Activated naive CD8-positive, alpha-beta T cell treated with anti-CD3 and anti-CD28 coated beads, Interleukin-2, amount 50 U/mL, for 24 hours (primary cell): ENCODE measurements at regions not wholly inside any gene's neighbourhood (a gene's known extent, or its start where the extent isn't known, plus 50 kb on each side); places are given as distances from the start of the nearest gene placed in this dataset.
"Not testable (repeated sequence)": the region's sequence is repeated elsewhere in the genome, so short reads cannot be mapped to it uniquely, and the experiment has no call there.

Source experiments
- ATAC-seq: fragments of 150-1000 bp; cut with Tn5 transposase; one replicate; pipeline ENCODE4 v1.10.0; 2021
- DNase-seq: peaks from one replicate; pipeline ENCODE4 v3.0.0; 2021
- H3K27ac Mint-ChIP-seq: one replicate; pipeline ENCODE4 v1.8.0; 2021; ENCODE audit warnings: mild to moderate bottlenecking, mixed read lengths
- H3K27me3 Mint-ChIP-seq: one replicate; pipeline ENCODE4 v1.8.0; 2021; ENCODE audit warnings: mixed read lengths
- H3K36me3 Mint-ChIP-seq: one replicate; pipeline ENCODE4 v1.8.0; 2021; ENCODE audit warnings: low read depth, mixed read lengths
- H3K4me1 Mint-ChIP-seq: one replicate; pipeline ENCODE4 v1.8.0; 2021; ENCODE audit warnings: mixed read lengths
- H3K4me3 Mint-ChIP-seq: one replicate; pipeline ENCODE4 v1.8.0; 2021; ENCODE audit warnings: mild to moderate bottlenecking, moderate library complexity, mixed read lengths
- H3K9me3 Mint-ChIP-seq: one replicate; pipeline ENCODE4 v1.8.0; 2021; ENCODE audit warnings: mixed read lengths

GRCh38 chr7:121620953-121621606 lies 225.0 kb upstream of the FAM3C start:
- ATAC-seq, result no peak
- H3K27me3 Mint-ChIP-seq, result no peaks in the 10 kb centered on the region
- H3K36me3 Mint-ChIP-seq, result no peaks in the 10 kb centered on the region
- no peak for DNase-seq
- no peak overlapping the region for H3K27ac Mint-ChIP-seq
- H3K4me1 Mint-ChIP-seq, result no peaks in the 10 kb centered on the region
- no peak overlapping the region for H3K4me3 Mint-ChIP-seq
- no peaks in the 10 kb centered on the region for H3K9me3 Mint-ChIP-seq

GRCh38 chr7:121620206-121620605 lies 224.1 kb upstream of the FAM3C start:
- no peaks in the 10 kb centered on the region for H3K27me3 Mint-ChIP-seq
- no peak overlapping the region for H3K4me3 Mint-ChIP-seq
- H3K4me1 Mint-ChIP-seq, result no peaks in the 10 kb centered on the region

GRCh38 chr7:121618182-121618581 lies 222.1 kb upstream of the FAM3C start:
- no peak overlapping the region for H3K27ac Mint-ChIP-seq
- no peak overlapping the region for H3K4me3 Mint-ChIP-seq

More at GRCh38 chr7:121620206-121620605, 224.1 kb upstream of the FAM3C start:
- no peak for ATAC-seq
- no peak overlapping the region for H3K27ac Mint-ChIP-seq
- DNase-seq, result no peak
- no peaks in the 10 kb centered on the region for H3K36me3 Mint-ChIP-seq
- H3K9me3 Mint-ChIP-seq, result no peaks in the 10 kb centered on the region

DNA sequence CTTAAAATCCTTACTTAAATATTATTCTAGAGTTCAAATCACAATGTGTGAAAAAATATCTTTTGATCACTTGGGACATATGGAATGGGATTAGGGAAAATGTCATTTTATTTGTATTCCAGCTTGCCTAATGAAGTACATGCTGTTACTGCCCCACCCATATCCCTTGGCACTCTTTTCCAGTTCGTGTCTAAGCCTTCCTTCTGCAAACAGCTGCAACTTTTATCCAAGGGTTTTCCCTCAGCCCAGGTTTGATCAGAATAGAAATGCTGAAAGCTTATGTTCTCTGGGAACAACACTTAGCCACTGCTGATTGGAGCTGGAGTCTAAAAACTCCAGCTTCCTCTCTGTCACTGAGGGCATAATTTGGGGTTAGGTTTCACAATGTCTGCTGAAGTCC lies 214.1 kb upstream of the FAM3C start:
- H3K4me1 Mint-ChIP-seq, result no peaks in the 10 kb centered on the region
- H3K27me3 Mint-ChIP-seq, result no peaks in the 10 kb centered on the region
- H3K36me3 Mint-ChIP-seq, result no peaks in the 10 kb centered on the region
- DNase-seq (no peak), ATAC-seq (no peak)
- no peak overlapping the region for H3K4me3 Mint-ChIP-seq
- H3K27ac Mint-ChIP-seq, result no peak overlapping the region
- H3K9me3 Mint-ChIP-seq, result no peaks in the 10 kb centered on the region

More at GRCh38 chr7:121618182-121618581, 222.1 kb upstream of the FAM3C start:
- no peaks in the 10 kb centered on the region for H3K27me3 Mint-ChIP-seq
- no peaks in the 10 kb centered on the region for H3K9me3 Mint-ChIP-seq
- no peak for ATAC-seq
- H3K4me1 Mint-ChIP-seq, result no peaks in the 10 kb centered on the region
- H3K36me3 Mint-ChIP-seq, result no peaks in the 10 kb centered on the region
- DNase-seq, result no peak

- H3K27me3 Mint-ChIP-seq, result no peaks in the 10 kb centered on the region
- DNase-seq (no peak), ATAC-seq (no peak)
- H3K27ac Mint-ChIP-seq, result no peak overlapping the region
- H3K9me3 Mint-ChIP-seq, result no peaks in the 10 kb centered on the region
- H3K4me3 Mint-ChIP-seq, result no peak overlapping the region
- H3K4me1 Mint-ChIP-seq, result no peaks in the 10 kb centered on the region
- H3K36me3 Mint-ChIP-seq, result no peaks in the 10 kb centered on the region
These were observed 213.1 kb upstream of the FAM3C start for GRCh38 chr7:121609208-121609607.

DNA sequence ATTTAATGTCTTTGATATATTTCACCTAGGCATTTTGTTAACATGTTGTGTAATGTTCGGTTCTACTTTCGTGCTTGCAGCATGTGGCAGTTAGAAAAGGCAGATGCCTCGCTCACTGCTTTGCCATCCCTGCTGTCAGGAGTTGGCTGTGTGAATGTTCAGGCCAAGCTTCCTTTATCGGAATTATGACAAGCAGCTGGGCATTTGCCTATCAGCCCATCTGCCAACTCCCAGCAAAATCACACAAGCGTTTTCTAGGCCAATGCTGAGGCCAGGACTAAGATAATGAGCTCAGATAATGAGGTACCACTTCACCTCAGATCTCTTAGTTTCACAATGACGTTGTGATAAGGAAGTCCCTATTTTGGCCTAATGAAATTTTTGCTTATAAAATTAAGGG lies 212.7 kb upstream of the FAM3C start:
- no peak for ATAC-seq

GRCh38 chr7:121608183-121608582 lies 212.1 kb upstream of the FAM3C start:
- ATAC-seq, H3K4me3 Mint-ChIP-seq, H3K36me3 Mint-ChIP-seq, H3K27me3 Mint-ChIP-seq, H3K9me3 Mint-ChIP-seq, H3K4me1 Mint-ChIP-seq, H3K27ac Mint-ChIP-seq, DNase-seq: not testable (repeated sequence)

More for the DNA sequence above, 212.7 kb upstream of the FAM3C start:
- DNase-seq, result no peak
- H3K36me3 Mint-ChIP-seq, result no peaks in the 10 kb centered on the region
- H3K9me3 Mint-ChIP-seq, result no peaks in the 10 kb centered on the region
- H3K4me3 Mint-ChIP-seq, result no peak overlapping the region
- H3K27me3 Mint-ChIP-seq, result no peaks in the 10 kb centered on the region
- H3K4me1 Mint-ChIP-seq, result no peaks in the 10 kb centered on the region
- no peak overlapping the region for H3K27ac Mint-ChIP-seq

- H3K27ac Mint-ChIP-seq, result no peak overlapping the region
- no peaks in the 10 kb centered on the region for H3K27me3 Mint-ChIP-seq
- no peaks in the 10 kb centered on the region for H3K4me1 Mint-ChIP-seq
- DNase-seq (no peak), ATAC-seq (no peak)
- peaks cover 2% of the 10 kb centered on the region for H3K36me3 Mint-ChIP-seq
- no peaks in the 10 kb centered on the region for H3K9me3 Mint-ChIP-seq
- no peak overlapping the region for H3K4me3 Mint-ChIP-seq
These were observed 209.2 kb upstream of the FAM3C start for GRCh38 chr7:121605317-121605680.

GRCh38 chr7:121604627-121605316 lies 208.7 kb upstream of the FAM3C start:
- H3K4me3 Mint-ChIP-seq, result no peak overlapping the region
- no peaks in the 10 kb centered on the region for H3K27me3 Mint-ChIP-seq
- peaks cover 2% of the 10 kb centered on the region for H3K36me3 Mint-ChIP-seq
- no peaks in the 10 kb centered on the region for H3K9me3 Mint-ChIP-seq
- ATAC-seq (no peak), DNase-seq (no peak)
- H3K27ac Mint-ChIP-seq, result no peak overlapping the region
- H3K4me1 Mint-ChIP-seq, result no peaks in the 10 kb centered on the region

DNA sequence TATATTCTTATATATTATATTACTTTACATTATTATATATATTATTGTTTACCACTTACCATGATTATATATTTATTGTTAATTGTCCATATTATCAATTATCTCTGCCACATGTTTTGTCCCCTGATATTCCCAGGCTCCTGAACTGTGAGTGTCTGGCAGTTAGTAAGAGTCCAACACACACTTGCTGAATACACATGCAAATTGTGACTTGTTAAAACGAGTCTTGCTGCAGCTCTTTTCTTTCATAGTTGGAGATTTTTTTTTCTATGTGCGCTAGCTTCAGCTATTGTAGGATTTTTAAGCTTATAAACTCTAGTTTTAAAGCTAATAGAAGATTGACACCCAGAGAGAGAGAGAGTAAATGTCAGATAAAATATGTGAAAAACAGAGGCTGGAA lies 207.8 kb upstream of the FAM3C start:
- Mint-ChIP-seq H3K4me1 (no peaks in the 10 kb centered on the region), H3K36me3 (peaks cover 2% of the 10 kb centered on the region), H3K4me3 (no peak overlapping the region), H3K27me3 (no peaks in the 10 kb centered on the region), H3K27ac (no peak overlapping the region), H3K9me3 (no peaks in the 10 kb centered on the region)
- ATAC-seq, result no peak
- DNase-seq, result no peak

GRCh38 chr7:121599887-121600286 lies 203.8 kb upstream of the FAM3C start:
- Mint-ChIP-seq H3K27me3 (no peaks in the 10 kb centered on the region), H3K27ac (no peak overlapping the region), H3K4me3 (no peak overlapping the region), H3K9me3 (no peaks in the 10 kb centered on the region), H3K36me3 (peaks cover 2% of the 10 kb centered on the region), H3K4me1 (no peaks in the 10 kb centered on the region)
- no peak for ATAC-seq
- no peak for DNase-seq

DNA sequence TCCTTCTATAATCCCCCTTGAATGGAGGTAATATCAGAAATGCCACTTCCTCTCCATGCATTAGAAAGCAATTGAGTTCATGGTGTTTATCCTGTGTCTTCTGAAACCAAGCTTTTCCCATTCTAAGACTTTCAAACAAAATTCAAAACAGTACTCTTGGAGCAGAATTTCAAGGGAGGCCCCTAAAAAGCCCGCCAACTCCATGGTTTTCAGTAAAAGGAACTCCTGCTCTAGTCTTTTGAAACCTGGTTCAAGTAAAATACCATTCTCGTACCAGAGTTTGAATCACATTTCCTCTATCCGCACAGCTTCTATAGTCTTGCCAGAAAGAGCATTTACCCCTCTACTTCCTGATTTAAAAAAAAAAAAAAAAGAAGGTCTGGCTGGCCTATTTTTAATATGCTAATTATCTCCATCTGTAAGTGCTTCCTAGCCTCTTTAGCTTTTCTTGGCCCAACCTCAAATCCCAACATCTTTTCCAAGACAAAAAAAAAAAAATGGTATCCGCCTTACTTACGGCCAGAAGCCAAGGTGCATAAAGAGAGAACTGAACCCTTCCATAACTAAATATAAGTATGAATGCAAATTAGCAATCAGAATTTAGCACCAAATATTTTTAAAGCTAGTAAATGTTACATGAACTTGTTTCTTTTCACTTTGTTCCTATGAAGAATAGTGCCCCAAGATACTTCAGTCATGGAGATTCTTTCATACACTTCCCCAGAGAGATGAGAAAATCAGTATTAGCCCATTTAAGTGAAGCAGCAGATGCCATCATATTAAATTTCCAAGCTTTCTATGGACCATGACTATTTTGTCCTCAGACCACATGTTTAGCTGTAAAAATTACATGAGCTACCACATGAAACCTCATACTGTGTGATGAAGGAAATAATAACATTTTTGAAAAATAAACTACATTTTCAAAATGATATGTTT lies 199.9 kb upstream of the FAM3C start:
- no peaks in the 10 kb centered on the region for H3K36me3 Mint-ChIP-seq
- DNase-seq (no peak), ATAC-seq (no peak)
- H3K4me3 Mint-ChIP-seq, result no peak overlapping the region
- no peaks in the 10 kb centered on the region for H3K9me3 Mint-ChIP-seq
- H3K4me1 Mint-ChIP-seq, result no peaks in the 10 kb centered on the region
- H3K27ac Mint-ChIP-seq, result no peak overlapping the region
- H3K27me3 Mint-ChIP-seq, result peaks cover 4% of the 10 kb centered on the region

DNA sequence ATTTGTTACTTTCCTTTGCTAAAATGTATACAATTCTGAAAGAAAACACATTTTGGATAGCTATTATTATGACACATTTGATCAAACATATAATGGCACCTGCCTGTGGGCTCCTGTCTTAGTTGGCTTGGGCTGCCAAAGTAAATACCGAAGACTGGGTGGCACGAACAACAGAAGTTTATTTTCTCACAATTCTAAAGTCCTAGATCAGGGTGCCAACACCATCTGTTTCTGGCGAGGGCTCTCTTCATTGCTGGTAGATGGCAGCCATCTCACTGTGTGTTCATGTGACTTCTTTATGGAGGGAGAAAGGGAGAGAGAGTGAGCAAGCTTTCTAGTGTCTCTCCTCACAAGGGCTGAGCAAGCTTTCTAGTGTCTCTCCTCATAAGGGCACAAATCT lies 195.8 kb upstream of the FAM3C start:
- Mint-ChIP-seq H3K4me1 (no peaks in the 10 kb centered on the region), H3K9me3 (no peaks in the 10 kb centered on the region), H3K36me3 (no peaks in the 10 kb centered on the region), H3K4me3 (no peak overlapping the region), H3K27ac (no peak overlapping the region), H3K27me3 (peaks cover 4% of the 10 kb centered on the region)
- ATAC-seq (no peak), DNase-seq (no peak)

DNA sequence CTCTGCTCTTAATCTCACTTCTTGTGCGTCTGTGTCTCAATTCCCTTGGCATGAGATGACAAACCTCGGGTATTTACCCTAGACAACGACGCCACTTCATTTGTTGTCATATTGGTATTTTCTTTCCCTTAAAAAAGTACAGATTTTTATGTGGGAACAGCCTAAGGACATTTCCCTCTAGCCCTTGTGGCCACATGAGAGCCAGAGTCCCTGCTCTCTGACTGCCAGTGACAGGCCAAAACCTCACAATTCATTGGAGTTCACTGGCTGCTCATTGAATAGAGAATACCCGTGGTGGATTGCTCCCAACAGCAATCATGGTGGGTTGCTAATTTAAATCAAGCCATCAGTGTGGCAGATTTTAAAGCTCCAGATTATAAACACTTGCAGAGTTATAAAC lies 191.3 kb upstream of the FAM3C start:
- no peak for DNase-seq
- Mint-ChIP-seq H3K9me3 (no peaks in the 10 kb centered on the region), H3K4me3 (no peak overlapping the region), H3K27ac (no peak overlapping the region), H3K36me3 (no peaks in the 10 kb centered on the region), H3K4me1 (no peaks in the 10 kb centered on the region), H3K27me3 (peaks cover 6% of the 10 kb centered on the region)
- no peak for ATAC-seq

DNA sequence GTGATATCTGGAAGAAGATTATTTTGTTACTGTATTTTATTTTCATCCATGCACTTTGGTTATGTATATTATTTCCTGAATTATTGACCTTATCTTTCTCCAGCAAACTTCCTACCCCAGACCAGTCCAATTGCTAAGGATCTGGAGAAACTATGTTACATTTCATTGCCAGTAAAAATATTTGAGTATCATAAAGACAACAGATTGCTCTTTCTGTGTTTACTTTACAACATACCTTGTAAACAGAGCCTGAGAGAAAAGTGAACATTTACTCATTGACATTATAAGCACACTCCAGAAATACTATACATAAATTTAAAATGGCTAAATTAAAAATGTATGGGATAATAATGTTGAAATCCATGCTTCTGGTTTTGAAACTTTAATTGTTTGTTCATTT lies 186.2 kb upstream of the FAM3C start:
- no peaks in the 10 kb centered on the region for H3K9me3 Mint-ChIP-seq
- peaks cover 25% of the 10 kb centered on the region for H3K27me3 Mint-ChIP-seq

More for the DNA sequence above, 186.2 kb upstream of the FAM3C start:
- Mint-ChIP-seq H3K4me3 (no peak overlapping the region), H3K4me1 (no peaks in the 10 kb centered on the region), H3K36me3 (no peaks in the 10 kb centered on the region), H3K27ac (no peak overlapping the region)
- DNase-seq (no peak), ATAC-seq (no peak)
